ENCODE measurements at regions not wholly inside any gene's neighbourhood (a gene's known extent, or its start where the extent isn't known, plus 50 kb on each side); places are given as distances from the start of the nearest gene placed in this dataset.

- no peak for FAIRE-seq
- ChIA-PET POLR2A (no interaction called here), CTCF (interaction anchor here (1.0 kb wide), 1 partner anchor 127 kb away, joined by 3 read pairs; no protein-coding TSS in a partner anchor)
- peaks cover 52% of the 10 kb centered on the region for H3K4me1 ChIP-seq
- H3K4me2 ChIP-seq: no peak overlapping the region
- H3K4me3 ChIP-seq: no peak overlapping the region
- TF ChIP-seq CEBPB (IDR thresholded peaks at IDR 0.05): peak in 1 of 2 experiments; percentile 13; a peak in 1 of 4 replicates
- TF ChIP-seq MAZ (IDR thresholded peaks at IDR 0.05; ENCODE audit: borderline replicate concordance, low read depth, low read length): no peak
- no peak for TF ChIP-seq NR3C1 (IDR thresholded peaks at IDR 0.05)
- TF ChIP-seq SREBF2 (IDR thresholded peaks at IDR 0.05): no peak
- TF ChIP-seq FOSB (CRISPR knock-in tag; IDR thresholded peaks at IDR 0.05): no peak
- TF ChIP-seq RFX5 (IDR thresholded peaks at IDR 0.05): no peak
- ATAC-seq: no peak
- WGBS (ENCODE audit: missing lambda C conversion rate): 29% methylated on average over 1 of the region's 1 CpG
- peaks cover 13% of the 10 kb centered on the region; the same call in 2 of the 3 replicates for H3K9me3 ChIP-seq
- DNase-seq (ENCODE audit: low read depth in 1 of 2, low spot score in 1 of 2): no peak
- peak overlapping the region; percentile 63 to 79; a peak in 5 of 6 replicates for H3K27ac ChIP-seq
These were observed 75.8 kb upstream of the ABI3BP start for GRCh38 chr3:101068876-101069606.

GRCh38 chr3:101066711-101067129, 73.5 kb upstream of the ABI3BP start:
- DNase-seq (ENCODE audit: low read depth in 1 of 2, low spot score in 1 of 2) (no peak), FAIRE-seq (no peak), ATAC-seq (peak; percentile 26 to 56; a peak in 4 of 6 replicates)
- TF ChIP-seq TFCP2L1 (CRISPR knock-in tag; IDR thresholded peaks at IDR 0.05) (no peak), HOXB5 (CRISPR knock-in tag; IDR thresholded peaks at IDR 0.05) (no peak), ESRRA (IDR thresholded peaks at IDR 0.05; ENCODE audit: borderline replicate concordance, low read length) (no peak), REST (IDR thresholded peaks at IDR 0.05) (no peak), TP53 (CRISPR knock-in tag; IDR thresholded peaks at IDR 0.05) (no peak), NR3C1 (IDR thresholded peaks at IDR 0.05) (no peak), E2F6 (IDR thresholded peaks at IDR 0.05; ENCODE audit: borderline replicate concordance, low read depth) (no peak), EHF (CRISPR knock-in tag; IDR thresholded peaks at IDR 0.05) (no peak), MAX (IDR thresholded peaks at IDR 0.05) (no peak)
- peaks cover 10% of the 10 kb centered on the region; the same call in 2 of the 3 replicates for H3K9me3 ChIP-seq
- WGBS (ENCODE audit: missing lambda C conversion rate): 16% methylated on average over 1 of the region's 1 CpG
- POLR2A ChIA-PET: interaction anchor here (0.5 to 0.6 kb wide), 2 partner anchors 11 to 74 kb away, joined by 3 to 6 read pairs; partner anchors contain the start of gene ABI3BP
- peak overlapping the region; percentile 90 to 91 for H3K27ac ChIP-seq
- peak overlapping the region; percentile 76 for H3K4me2 ChIP-seq
- H3K4me1 ChIP-seq: peaks cover 34% of the 10 kb centered on the region
- CTCF ChIA-PET: interaction anchor here (1.4 kb wide), 1 partner anchor 329 kb away, joined by 3 read pairs; no protein-coding TSS in a partner anchor
- no peak overlapping the region for H3K4me3 ChIP-seq

GRCh38 chr3:101065962-101066361, 72.7 kb upstream of the ABI3BP start:
- peak; percentile 90 for FAIRE-seq
- TF ChIP-seq MAFK (IDR thresholded peaks at IDR 0.05; ENCODE audit: partially characterized antibody) (peak; percentile 86), FOSL2 (IDR thresholded peaks at IDR 0.05) (peak; percentile 68; the same call in 1 of the 2 replicates), FOSL2 (CRISPR knock-in tag; IDR thresholded peaks at IDR 0.05) (peak; percentile 89), USF2 (IDR thresholded peaks at IDR 0.05) (no peak), HDAC2 (IDR thresholded peaks at IDR 0.05) (no peak), HOXB5 (CRISPR knock-in tag; IDR thresholded peaks at IDR 0.05) (no peak), HMGXB4 (CRISPR knock-in tag; IDR thresholded peaks at IDR 0.05; ENCODE audit: borderline replicate concordance) (no peak), RAD21 (conservative IDR thresholded peaks at IDR 0.05 in 1 of 2, IDR thresholded peaks at IDR 0.05 in 1 of 2) (0 out of 5 replicates have a peak, but pooled peaks of 1 of the 2 experiments have one; percentile 41), ESRRA (IDR thresholded peaks at IDR 0.05; ENCODE audit: borderline replicate concordance, low read length) (no peak), TFCP2L1 (CRISPR knock-in tag; IDR thresholded peaks at IDR 0.05) (no peak), PHF8 (IDR thresholded peaks at IDR 0.05; ENCODE audit: borderline replicate concordance, low read depth) (no peak), ZC3H11A (IDR thresholded peaks at IDR 0.05) (no peak), ATOH8 (CRISPR knock-in tag; IDR thresholded peaks at IDR 0.05; ENCODE audit: low read depth) (0 out of 2 replicates have a peak, but pooled peaks have one; percentile 41)

More at GRCh38 chr3:101065962-101066361, 72.7 kb upstream of the ABI3BP start:
- Histone ChIP-seq H3K4me2 (peak overlapping the region; percentile 76), H3K27ac (peak overlapping the region; percentile 91 to 96), H3K9me3 (peaks cover 12% of the 10 kb centered on the region; the same call in 2 of the 3 replicates), H3K4me1 (peaks cover 34% of the 10 kb centered on the region), H3K4me3 (no peak overlapping the region)
- ChIA-PET POLR2A (interaction anchor here (1.2 kb wide), 1 partner anchor 30 kb away, joined by 3 read pairs; no protein-coding TSS in a partner anchor), CTCF (interaction anchor here (1.4 kb wide), 1 partner anchor 328 kb away, joined by 3 read pairs; no protein-coding TSS in a partner anchor)
- peak; percentile 93 to 94 for ATAC-seq
- DNase-seq (ENCODE audit: low read depth in 1 of 2, low spot score in 1 of 2): peak; percentile 34 to 85
- 9% methylated on average over 3 of the region's 3 CpGs for WGBS (ENCODE audit: missing lambda C conversion rate)
